ENCODE measurements at regions not wholly inside any gene's neighbourhood (a gene's known extent, or its start where the extent isn't known, plus 50 kb on each side); places are given as distances from the start of the nearest gene placed in this dataset.

DNA sequence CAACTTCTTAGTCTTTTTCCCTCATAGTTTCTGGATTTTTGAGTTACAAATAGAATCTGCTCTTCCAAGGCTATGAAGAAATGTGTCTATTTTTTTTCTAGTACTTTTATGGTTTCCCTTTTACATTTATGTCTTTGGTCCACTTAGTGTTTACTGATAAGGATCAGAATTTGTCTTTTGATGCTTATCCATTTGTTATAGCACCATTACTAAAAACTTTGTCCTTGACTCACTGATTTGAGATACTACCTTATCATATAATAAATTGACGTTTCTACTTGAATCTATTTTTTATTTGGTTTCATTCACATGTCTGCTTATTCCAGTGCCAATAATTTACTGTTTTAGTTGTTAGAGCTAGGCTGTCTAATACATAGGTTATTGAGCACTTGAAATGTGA is 161.1 kb upstream of the DPYD start:
- TF ChIP-seq, protein P1, sequence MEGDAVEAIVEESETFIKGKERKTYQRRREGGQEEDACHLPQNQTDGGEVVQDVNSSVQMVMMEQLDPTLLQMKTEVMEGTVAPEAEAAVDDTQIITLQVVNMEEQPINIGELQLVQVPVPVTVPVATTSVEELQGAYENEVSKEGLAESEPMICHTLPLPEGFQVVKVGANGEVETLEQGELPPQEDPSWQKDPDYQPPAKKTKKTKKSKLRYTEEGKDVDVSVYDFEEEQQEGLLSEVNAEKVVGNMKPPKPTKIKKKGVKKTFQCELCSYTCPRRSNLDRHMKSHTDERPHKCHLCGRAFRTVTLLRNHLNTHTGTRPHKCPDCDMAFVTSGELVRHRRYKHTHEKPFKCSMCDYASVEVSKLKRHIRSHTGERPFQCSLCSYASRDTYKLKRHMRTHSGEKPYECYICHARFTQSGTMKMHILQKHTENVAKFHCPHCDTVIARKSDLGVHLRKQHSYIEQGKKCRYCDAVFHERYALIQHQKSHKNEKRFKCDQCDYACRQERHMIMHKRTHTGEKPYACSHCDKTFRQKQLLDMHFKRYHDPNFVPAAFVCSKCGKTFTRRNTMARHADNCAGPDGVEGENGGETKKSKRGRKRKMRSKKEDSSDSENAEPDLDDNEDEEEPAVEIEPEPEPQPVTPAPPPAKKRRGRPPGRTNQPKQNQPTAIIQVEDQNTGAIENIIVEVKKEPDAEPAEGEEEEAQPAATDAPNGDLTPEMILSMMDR (IDR thresholded peaks at IDR 0.05), result no peak
- TF ChIP-seq POLR2A (IDR thresholded peaks at IDR 0.05), result no peak

Measured in adrenal gland (tissue), 5 donors.